ENCODE measurements at regions not wholly inside any gene's neighbourhood (a gene's known extent, or its start where the extent isn't known, plus 50 kb on each side); places are given as distances from the start of the nearest gene placed in this dataset.

DNA sequence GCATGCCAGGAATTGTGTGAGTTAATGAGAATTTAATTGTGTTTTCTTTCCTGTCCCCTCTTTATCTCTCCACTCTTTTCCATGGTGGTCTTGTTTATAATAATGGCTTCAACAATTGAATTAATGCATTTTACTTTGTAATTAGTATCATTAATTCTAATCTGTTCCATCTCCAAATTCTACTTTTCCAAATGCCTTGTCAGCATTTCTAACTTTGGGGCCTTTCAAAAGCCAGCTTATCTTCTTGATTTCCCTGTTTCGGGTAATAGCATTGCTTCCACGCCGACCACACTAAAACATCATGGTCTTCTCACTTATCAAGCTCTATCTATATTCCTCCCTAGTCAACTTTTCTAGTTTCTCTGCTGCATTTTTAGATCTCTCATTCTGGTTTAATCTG, 54.2 kb upstream of the RMST start:
- no peak overlapping the region for H3K4me3 ChIP-seq (replicated peaks; ENCODE audit: low read depth, low read length)
- DNase-seq (ENCODE audit: low read depth), result no peak
- TF ChIP-seq, protein P1, sequence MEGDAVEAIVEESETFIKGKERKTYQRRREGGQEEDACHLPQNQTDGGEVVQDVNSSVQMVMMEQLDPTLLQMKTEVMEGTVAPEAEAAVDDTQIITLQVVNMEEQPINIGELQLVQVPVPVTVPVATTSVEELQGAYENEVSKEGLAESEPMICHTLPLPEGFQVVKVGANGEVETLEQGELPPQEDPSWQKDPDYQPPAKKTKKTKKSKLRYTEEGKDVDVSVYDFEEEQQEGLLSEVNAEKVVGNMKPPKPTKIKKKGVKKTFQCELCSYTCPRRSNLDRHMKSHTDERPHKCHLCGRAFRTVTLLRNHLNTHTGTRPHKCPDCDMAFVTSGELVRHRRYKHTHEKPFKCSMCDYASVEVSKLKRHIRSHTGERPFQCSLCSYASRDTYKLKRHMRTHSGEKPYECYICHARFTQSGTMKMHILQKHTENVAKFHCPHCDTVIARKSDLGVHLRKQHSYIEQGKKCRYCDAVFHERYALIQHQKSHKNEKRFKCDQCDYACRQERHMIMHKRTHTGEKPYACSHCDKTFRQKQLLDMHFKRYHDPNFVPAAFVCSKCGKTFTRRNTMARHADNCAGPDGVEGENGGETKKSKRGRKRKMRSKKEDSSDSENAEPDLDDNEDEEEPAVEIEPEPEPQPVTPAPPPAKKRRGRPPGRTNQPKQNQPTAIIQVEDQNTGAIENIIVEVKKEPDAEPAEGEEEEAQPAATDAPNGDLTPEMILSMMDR (IDR thresholded peaks at IDR 0.05; ENCODE audit: low read length, missing control alignments), result no peak

DNA sequence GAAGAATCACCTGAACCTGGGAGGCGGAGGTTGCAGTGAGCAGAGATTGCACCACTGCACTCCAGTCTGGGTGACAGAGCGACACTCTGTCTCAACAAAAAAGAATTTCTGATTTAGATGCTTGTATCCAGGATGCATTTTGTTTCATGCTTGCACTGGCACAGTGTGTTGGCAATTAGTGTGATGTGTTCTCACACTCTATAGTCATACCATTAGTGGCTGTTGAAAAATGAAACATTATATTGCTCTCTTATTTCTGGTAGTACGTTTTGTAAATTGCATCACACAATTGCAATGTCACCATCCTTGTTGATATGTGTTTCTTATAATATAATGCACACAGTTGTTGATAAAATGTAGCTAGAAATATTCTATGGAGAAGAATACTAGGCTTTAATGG, 51.3 kb upstream of the RMST start:
- no peak overlapping the region for H3K4me3 ChIP-seq (replicated peaks; ENCODE audit: low read depth, low read length)
- no peak for DNase-seq (ENCODE audit: low read depth)
- TF ChIP-seq, protein P1 (IDR thresholded peaks at IDR 0.05; ENCODE audit: low read length, missing control alignments), result no peak

Data from fibroblast of pulmonary artery (primary cell).